LNCaP clone FGC (cell line): ENCODE measurements at regions not wholly inside any gene's neighbourhood (a gene's known extent, or its start where the extent isn't known, plus 50 kb on each side); places are given as distances from the start of the nearest gene placed in this dataset.

Experiments used
- DNase-seq: peaks from one replicate; pipeline ENCODE4 v3.0.0-alpha.2; 2011; ENCODE audit warnings: low read depth
- H3K4me3 ChIP-seq: 2 replicates; pipeline ENCODE4 v1.5.1; 2011; ENCODE audit warnings: mild to moderate bottlenecking, low read depth, low read length, control low read depth
- TF ChIP-seq, protein P1 (sequence below): IDR thresholded peaks from 2 replicates; pipeline ENCODE4 v1.5.1; 2012; ENCODE audit warnings: mild to moderate bottlenecking; ENCODE audit not compliant: control insufficient read depth, insufficient read depth; ENCODE audit errors: extremely low read depth

GRCh38 chr3:54062546-54062945, 59.8 kb upstream of the CACNA2D3 start:
- TF ChIP-seq, protein P1, sequence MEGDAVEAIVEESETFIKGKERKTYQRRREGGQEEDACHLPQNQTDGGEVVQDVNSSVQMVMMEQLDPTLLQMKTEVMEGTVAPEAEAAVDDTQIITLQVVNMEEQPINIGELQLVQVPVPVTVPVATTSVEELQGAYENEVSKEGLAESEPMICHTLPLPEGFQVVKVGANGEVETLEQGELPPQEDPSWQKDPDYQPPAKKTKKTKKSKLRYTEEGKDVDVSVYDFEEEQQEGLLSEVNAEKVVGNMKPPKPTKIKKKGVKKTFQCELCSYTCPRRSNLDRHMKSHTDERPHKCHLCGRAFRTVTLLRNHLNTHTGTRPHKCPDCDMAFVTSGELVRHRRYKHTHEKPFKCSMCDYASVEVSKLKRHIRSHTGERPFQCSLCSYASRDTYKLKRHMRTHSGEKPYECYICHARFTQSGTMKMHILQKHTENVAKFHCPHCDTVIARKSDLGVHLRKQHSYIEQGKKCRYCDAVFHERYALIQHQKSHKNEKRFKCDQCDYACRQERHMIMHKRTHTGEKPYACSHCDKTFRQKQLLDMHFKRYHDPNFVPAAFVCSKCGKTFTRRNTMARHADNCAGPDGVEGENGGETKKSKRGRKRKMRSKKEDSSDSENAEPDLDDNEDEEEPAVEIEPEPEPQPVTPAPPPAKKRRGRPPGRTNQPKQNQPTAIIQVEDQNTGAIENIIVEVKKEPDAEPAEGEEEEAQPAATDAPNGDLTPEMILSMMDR = no peak
- no peak for DNase-seq
- H3K4me3 ChIP-seq = no peak overlapping the region

GRCh38 chr3:54056521-54056920, 65.8 kb upstream of the CACNA2D3 start:
- no peak overlapping the region for H3K4me3 ChIP-seq
- DNase-seq = no peak
- TF ChIP-seq, protein P1 = no peak

DNA sequence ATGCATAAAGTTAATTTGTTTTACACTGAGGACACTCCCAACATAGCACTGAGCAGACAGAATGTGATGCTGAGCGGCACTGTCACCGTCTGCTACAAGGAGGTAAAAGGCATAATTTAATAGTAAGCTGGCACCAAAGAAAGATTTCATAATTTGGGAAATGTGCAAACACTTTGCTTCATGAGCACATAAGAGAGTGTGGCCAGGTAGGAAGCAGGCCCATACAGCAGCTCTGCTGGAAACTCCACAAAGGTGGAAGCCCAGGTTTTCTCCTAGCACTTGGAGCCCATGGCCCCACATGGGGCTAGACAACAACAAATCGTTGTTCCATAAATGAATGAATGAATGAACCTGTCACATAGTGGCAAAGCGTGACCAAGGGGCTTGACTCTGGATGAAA, 68.5 kb upstream of the CACNA2D3 start:
- no peak for DNase-seq
- TF ChIP-seq, protein P1 = no peak
- no peak overlapping the region for H3K4me3 ChIP-seq

- TF ChIP-seq, protein P1 = no peak
- H3K4me3 ChIP-seq = no peak overlapping the region
- no peak for DNase-seq
Observed at GRCh38 chr3:54053211-54053610, 69.1 kb upstream of the CACNA2D3 start.

DNA sequence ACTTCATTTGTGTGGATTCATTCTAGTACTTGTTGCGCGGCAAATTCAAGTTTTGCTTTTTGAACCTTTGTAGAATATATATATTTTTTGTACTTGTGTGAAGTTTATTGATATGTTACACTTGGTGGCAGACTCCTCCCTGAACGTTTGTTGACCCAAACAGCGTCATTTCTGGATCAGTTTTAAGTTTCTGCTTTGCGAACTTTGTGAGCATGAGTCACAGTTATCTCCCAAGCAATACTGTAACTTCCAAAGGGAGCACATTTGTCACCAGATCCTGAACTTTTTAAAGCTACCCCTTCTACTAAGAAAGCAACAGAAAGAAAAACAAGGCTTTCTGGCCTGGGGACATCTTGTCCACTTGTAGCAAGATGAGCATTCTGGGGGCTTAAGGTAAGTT, 74.8 kb upstream of the CACNA2D3 start:
- TF ChIP-seq, protein P1 = no peak
- DNase-seq = no peak
- H3K4me3 ChIP-seq = no peak overlapping the region

DNA sequence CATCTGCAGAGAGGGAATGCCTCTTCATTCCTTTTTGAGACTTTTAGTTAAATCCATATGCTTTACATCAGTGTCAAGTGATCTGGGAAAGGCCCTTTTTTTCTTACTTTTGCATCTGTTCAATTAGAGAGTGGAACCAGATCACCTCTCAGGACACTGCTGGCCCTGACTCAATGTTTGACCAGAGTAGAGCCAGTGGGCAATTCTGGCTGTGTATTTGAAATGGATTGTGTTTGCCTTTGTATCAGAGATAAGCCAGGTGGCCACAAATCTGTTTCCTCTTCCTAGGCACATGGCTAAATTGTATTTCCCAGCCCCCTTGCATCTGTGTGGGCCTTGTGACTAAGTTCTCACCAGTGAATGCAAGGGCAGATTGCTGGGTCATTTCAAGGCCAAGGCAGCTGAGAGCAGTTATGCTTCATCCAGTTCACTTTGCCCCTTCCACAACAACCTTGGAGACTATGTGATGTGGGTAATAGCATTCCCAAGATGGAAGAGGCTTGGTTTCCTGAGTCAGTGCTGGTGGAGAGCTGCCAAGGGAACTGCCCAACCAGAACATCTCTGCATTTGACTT, 75.6 kb upstream of the CACNA2D3 start:
- H3K4me3 ChIP-seq = no peak overlapping the region
- TF ChIP-seq, protein P1 = no peak
- DNase-seq = no peak
